Suprapubic skin (tissue), 4 donors: ENCODE measurements at regions not wholly inside any gene's neighbourhood (a gene's known extent, or its start where the extent isn't known, plus 50 kb on each side); places are given as distances from the start of the nearest gene placed in this dataset.

Source experiments
- DNase-seq, 2 donors: peaks; one replicate each; pipeline ENCODE4 v3.0.0-alpha.2; 2019; ENCODE audit warnings: low spot score in 2 of 2
- H3K27ac ChIP-seq: fragments of 200-600 bp; sonication (generic); one replicate; pipeline ENCODE4 v1.5.1; 2019
- H3K27me3 ChIP-seq: fragments of 200-600 bp; sonication (generic); one replicate; pipeline ENCODE4 v1.5.1; 2019
- H3K36me3 ChIP-seq: fragments of 200-600 bp; sonication (generic); one replicate; pipeline ENCODE4 v1.5.1; 2019
- H3K4me1 ChIP-seq: fragments of 200-600 bp; sonication (generic); one replicate; pipeline ENCODE4 v1.5.1; 2019
- H3K4me3 ChIP-seq: fragments of 200-600 bp; sonication (generic); one replicate; pipeline ENCODE4 v1.5.1; 2019; ENCODE audit warnings: mild to moderate bottlenecking
- H3K9me3 ChIP-seq: fragments of 200-600 bp; sonication (generic); one replicate; pipeline ENCODE4 v1.5.1; 2019
- CTCF ChIP-seq, 2 donors: fragments of 200-600 bp in 1 of 2; fragments of 450-650 bp in 1 of 2; sonication (generic) in 1 of 2; IDR thresholded peaks; one replicate each; pipeline ENCODE4 v1.5.1; 2016 to 2019; ENCODE audit warnings: antibody characterized with exemption in 2 of 2, mild to moderate bottlenecking in 1 of 2, moderate library complexity in 1 of 2
- EP300 ChIP-seq: sonication (generic); formaldehyde crosslinking; IDR thresholded peaks from one replicate; pipeline ENCODE4 v1.6.1; 2017; ENCODE audit warnings: antibody characterized with exemption
- POLR2A ChIP-seq, 2 donors: fragments of 450-650 bp; IDR thresholded peaks; one replicate each; pipeline ENCODE4 v1.6.1; 2017; ENCODE audit warnings: antibody characterized with exemption in 2 of 2, mild to moderate bottlenecking in 2 of 2, moderate library complexity in 2 of 2
- POLR2AphosphoS5 ChIP-seq, 3 donors: sonication (generic); formaldehyde crosslinking; IDR thresholded peaks; one replicate each; pipeline ENCODE4 v1.6.1; 2017; ENCODE audit warnings: antibody characterized with exemption in 3 of 3
- WGBS: methylation state at CpG from one replicate; pipeline ENCODE4 v1.1.5; 2018; 5-methylcytosine and 5-hydroxymethylcytosine counted together

- Histone ChIP-seq H3K27ac (no peak overlapping the region), H3K4me3 (no peak overlapping the region), H3K36me3 (no peaks in the 10 kb centered on the region), H3K4me1 (no peaks in the 10 kb centered on the region), H3K27me3 (peaks cover 4% of the 10 kb centered on the region), H3K9me3 (no peaks in the 10 kb centered on the region)
- DNase-seq = no peak
- 80% methylated on average over 4 of the region's 4 CpGs for WGBS
- TF ChIP-seq EP300 (no peak), CTCF (IDR thresholded peaks at IDR 0.05) (no peak), POLR2A (IDR thresholded peaks at IDR 0.05) (no peak), POLR2AphosphoS5 (IDR thresholded peaks at IDR 0.05) (no peak)
These were observed 71.1 kb downstream of the TMEM114 start for GRCh38 chr16:8519179-8519578.

GRCh38 chr16:8517280-8517679, 73.0 kb downstream of the TMEM114 start:
- no peaks in the 10 kb centered on the region for H3K36me3 ChIP-seq
- WGBS = 76% methylated on average over 4 of the region's 4 CpGs
- TF ChIP-seq EP300 = no peak
- TF ChIP-seq POLR2A (IDR thresholded peaks at IDR 0.05) = no peak
- TF ChIP-seq POLR2AphosphoS5 (IDR thresholded peaks at IDR 0.05) = no peak
- no peak for TF ChIP-seq CTCF (IDR thresholded peaks at IDR 0.05)
- no peak for DNase-seq
- H3K4me1 ChIP-seq = no peaks in the 10 kb centered on the region
- H3K4me3 ChIP-seq = no peak overlapping the region
- no peak overlapping the region for H3K27ac ChIP-seq
- no peaks in the 10 kb centered on the region for H3K9me3 ChIP-seq
- peaks cover 3% of the 10 kb centered on the region for H3K27me3 ChIP-seq

- peaks cover 3% of the 10 kb centered on the region for H3K27me3 ChIP-seq
- DNase-seq = no peak
- H3K9me3 ChIP-seq = no peaks in the 10 kb centered on the region
- no peak for TF ChIP-seq POLR2AphosphoS5 (IDR thresholded peaks at IDR 0.05)
- no peak for TF ChIP-seq POLR2A (IDR thresholded peaks at IDR 0.05)
- TF ChIP-seq EP300 = no peak
- no peak for TF ChIP-seq CTCF (IDR thresholded peaks at IDR 0.05)
- H3K4me1 ChIP-seq = no peaks in the 10 kb centered on the region
- no peak overlapping the region for H3K27ac ChIP-seq
- 92% methylated on average over 3 of the region's 3 CpGs for WGBS
- H3K36me3 ChIP-seq = no peaks in the 10 kb centered on the region
- H3K4me3 ChIP-seq = no peak overlapping the region
These were observed 73.8 kb downstream of the TMEM114 start for GRCh38 chr16:8516471-8516870.

GRCh38 chr16:8512941-8513624, 77.2 kb downstream of the TMEM114 start:
- TF ChIP-seq POLR2A (IDR thresholded peaks at IDR 0.05) (no peak), POLR2AphosphoS5 (IDR thresholded peaks at IDR 0.05) (no peak), CTCF (IDR thresholded peaks at IDR 0.05) (no peak), EP300 (no peak)
- no peak overlapping the region for H3K27ac ChIP-seq
- DNase-seq = no peak
- 70% methylated on average over 8 of the region's 8 CpGs for WGBS
- H3K4me3 ChIP-seq = no peak overlapping the region
- H3K36me3 ChIP-seq = no peaks in the 10 kb centered on the region
- no peaks in the 10 kb centered on the region for H3K4me1 ChIP-seq
- H3K27me3 ChIP-seq = peaks cover 3% of the 10 kb centered on the region
- no peaks in the 10 kb centered on the region for H3K9me3 ChIP-seq

- no peaks in the 10 kb centered on the region for H3K9me3 ChIP-seq
- no peak for DNase-seq
- peaks cover 3% of the 10 kb centered on the region for H3K27me3 ChIP-seq
- TF ChIP-seq EP300 (no peak), CTCF (IDR thresholded peaks at IDR 0.05) (no peak), POLR2A (IDR thresholded peaks at IDR 0.05) (no peak), POLR2AphosphoS5 (IDR thresholded peaks at IDR 0.05) (no peak)
- H3K4me3 ChIP-seq = no peak overlapping the region
- H3K36me3 ChIP-seq = no peaks in the 10 kb centered on the region
- 86% methylated on average over 4 of the region's 4 CpGs for whole genome bisulfite sequencing
- no peak overlapping the region for H3K27ac ChIP-seq
- no peaks in the 10 kb centered on the region for H3K4me1 ChIP-seq
These were observed 78.8 kb downstream of the TMEM114 start for GRCh38 chr16:8511464-8511863.
